NB4 (cell line): ENCODE measurements at regions not wholly inside any gene's neighbourhood (a gene's known extent, or its start where the extent isn't known, plus 50 kb on each side); places are given as distances from the start of the nearest gene placed in this dataset.

Experiments used
- DNase-seq: peaks from one replicate; pipeline ENCODE4 v3.0.0; 2010; ENCODE audit warnings: low read depth
- H3K4me3 ChIP-seq: one replicate; pipeline ENCODE4 v1.5.1; 2011; ENCODE audit warnings: mild to moderate bottlenecking, low read depth, low read length, moderate library complexity
- MYC ChIP-seq: IDR thresholded peaks from 2 replicates; pipeline ENCODE4 v1.6.1; 2011; ENCODE audit warnings: low read depth, low read length
- POLR2A ChIP-seq: IDR thresholded peaks from 2 replicates; pipeline ENCODE4 v1.6.1; 2011; ENCODE audit warnings: mild to moderate bottlenecking; ENCODE audit not compliant: insufficient read length; ENCODE audit errors: extremely low read depth
- TF ChIP-seq, protein P1 (sequence below): IDR thresholded peaks from 2 replicates; pipeline ENCODE4 v1.6.1; 2011; ENCODE audit warnings: low read depth, low read length
- TF ChIP-seq, protein P2 (sequence below): IDR thresholded peaks from one replicate; pipeline ENCODE4 v1.5.1; 2012; ENCODE audit warnings: low read depth, low read length

DNA sequence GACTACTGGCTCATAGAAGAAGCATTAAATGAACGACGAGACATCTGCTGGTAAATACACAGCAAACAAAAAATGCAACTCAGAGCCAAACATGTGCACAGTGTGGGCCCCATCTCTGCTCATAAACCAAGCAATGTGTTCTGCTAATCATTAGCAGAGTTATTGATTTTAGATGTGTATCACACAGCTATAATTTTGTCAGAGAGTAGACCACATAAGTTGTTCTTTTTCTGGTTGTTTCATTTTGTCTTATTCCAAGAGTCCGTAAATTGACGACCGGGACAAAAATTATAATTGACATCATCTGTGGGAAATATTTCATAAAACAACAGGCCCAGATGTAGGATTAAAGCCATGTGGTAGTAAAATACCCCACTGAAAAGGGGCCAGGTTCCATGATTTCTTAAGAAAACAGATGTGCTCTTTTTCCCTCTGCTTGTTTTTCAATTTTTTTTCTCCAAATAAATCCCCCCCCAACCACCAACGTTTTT, 423.6 kb downstream of the HAO1 start:
- no peak overlapping the region for H3K4me3 ChIP-seq
- DNase-seq, result no peak
- TF ChIP-seq POLR2A (no peak), MYC (no peak)
- TF ChIP-seq, protein P1, sequence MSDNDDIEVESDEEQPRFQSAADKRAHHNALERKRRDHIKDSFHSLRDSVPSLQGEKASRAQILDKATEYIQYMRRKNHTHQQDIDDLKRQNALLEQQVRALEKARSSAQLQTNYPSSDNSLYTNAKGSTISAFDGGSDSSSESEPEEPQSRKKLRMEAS, result no peak
- TF ChIP-seq, protein P2, sequence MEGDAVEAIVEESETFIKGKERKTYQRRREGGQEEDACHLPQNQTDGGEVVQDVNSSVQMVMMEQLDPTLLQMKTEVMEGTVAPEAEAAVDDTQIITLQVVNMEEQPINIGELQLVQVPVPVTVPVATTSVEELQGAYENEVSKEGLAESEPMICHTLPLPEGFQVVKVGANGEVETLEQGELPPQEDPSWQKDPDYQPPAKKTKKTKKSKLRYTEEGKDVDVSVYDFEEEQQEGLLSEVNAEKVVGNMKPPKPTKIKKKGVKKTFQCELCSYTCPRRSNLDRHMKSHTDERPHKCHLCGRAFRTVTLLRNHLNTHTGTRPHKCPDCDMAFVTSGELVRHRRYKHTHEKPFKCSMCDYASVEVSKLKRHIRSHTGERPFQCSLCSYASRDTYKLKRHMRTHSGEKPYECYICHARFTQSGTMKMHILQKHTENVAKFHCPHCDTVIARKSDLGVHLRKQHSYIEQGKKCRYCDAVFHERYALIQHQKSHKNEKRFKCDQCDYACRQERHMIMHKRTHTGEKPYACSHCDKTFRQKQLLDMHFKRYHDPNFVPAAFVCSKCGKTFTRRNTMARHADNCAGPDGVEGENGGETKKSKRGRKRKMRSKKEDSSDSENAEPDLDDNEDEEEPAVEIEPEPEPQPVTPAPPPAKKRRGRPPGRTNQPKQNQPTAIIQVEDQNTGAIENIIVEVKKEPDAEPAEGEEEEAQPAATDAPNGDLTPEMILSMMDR, result no peak

DNA sequence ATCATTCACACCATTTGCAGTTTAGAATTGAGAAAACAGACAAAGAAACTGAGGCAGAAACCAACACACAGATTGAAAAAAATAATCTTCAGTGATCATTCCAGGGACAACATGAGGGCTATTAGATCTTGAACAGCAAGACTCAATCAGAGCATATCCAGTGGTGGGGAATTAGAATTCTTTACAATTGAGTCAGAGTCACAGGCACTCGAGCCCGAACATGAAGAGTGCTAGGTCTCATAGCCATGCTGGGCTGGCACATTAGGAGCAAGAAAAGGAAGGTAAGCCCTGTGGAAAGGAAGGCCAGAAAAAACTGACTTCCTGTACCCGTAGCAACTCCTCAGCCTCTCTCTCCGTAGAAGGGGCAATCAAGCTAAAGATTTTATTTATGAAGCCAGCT, 419.9 kb downstream of the HAO1 start:
- TF ChIP-seq POLR2A (no peak), MYC (no peak)
- TF ChIP-seq, protein P2, result no peak
- TF ChIP-seq, protein P1, result no peak
- DNase-seq, result no peak
- H3K4me3 ChIP-seq, result no peak overlapping the region

DNA sequence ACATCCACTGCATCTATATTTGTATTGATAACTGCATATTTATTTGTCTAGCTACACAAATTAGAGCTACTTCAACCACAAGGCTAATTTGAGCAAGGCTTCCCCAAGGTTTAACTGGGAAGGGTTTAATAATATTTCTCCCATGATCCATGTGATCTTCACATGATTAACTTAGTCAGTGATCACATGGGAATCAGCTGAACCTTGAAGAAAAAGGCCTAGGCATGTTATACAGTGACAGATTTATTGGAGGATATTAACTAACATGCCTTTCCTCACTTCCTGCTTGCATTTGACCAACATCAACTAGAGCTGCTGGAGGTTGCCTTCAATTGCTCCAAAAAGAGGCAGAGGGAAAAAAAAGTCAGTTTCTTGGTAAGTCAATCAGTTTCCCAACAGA, 417.0 kb downstream of the HAO1 start:
- no peak overlapping the region for H3K4me3 ChIP-seq
- no peak for DNase-seq
- TF ChIP-seq, protein P2, result no peak
- TF ChIP-seq POLR2A (no peak), MYC (no peak)
- TF ChIP-seq, protein P1, result no peak

DNA sequence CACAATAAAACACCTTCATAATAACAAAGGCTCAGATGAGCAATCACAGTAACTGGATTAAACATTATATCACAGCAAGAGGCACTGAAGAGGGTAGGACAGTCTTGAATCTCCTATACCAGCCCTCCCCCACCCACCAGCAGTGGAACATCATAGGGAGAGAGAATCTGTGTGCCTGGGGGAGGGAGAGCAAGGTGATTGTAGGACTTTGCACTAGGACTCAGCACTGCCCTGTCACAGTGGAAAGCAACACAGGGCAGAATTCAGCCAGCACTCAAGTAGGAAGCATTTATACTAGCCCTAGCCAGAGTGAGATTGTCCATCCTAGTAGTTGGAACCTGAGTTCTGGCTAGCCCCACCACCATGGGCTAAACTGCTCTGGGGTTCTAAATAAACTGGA, 400.2 kb downstream of the HAO1 start:
- DNase-seq, result no peak
- TF ChIP-seq MYC (no peak), POLR2A (no peak)
- TF ChIP-seq, protein P1, result no peak
- TF ChIP-seq, protein P2, result no peak
- no peak overlapping the region for H3K4me3 ChIP-seq

DNA sequence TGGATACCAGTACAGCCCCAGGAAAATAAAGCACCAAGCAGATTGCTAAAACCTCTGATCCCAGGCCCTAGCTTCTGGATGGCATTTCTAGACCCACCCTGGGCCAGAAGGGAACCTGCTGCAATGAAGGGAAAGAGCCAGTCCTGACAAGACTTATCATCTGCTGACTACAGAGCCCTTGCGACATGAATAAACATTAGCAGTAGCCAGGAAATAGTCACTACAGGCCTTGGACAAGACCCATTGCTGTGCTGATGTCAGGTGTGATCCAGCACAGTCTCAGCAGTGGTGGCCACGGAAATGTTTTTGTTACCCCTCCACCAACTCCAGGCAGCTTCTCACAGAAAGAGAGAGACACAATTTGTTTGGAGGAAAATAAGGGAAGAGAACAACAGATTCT, 399.3 kb downstream of the HAO1 start:
- TF ChIP-seq, protein P2, result no peak
- no peak for DNase-seq
- no peak overlapping the region for H3K4me3 ChIP-seq

DNA sequence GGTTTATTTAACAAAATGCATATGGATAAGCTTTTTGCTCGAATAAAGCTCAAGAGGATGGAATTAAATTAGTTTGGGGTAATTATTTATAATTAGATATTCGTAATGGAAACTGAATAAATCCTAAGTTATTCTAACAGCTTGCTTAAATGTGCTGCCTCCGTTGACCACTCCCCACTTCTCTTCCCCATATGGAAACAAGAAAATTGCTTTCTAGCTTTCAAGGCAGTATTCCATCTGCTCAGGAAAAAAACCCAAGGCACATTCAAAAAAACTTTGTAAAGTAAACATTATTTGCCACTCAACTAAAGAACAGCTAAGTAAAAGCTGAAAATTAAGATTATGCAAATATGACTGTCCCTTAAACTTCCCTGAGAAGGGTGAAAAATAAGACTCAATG, 369.2 kb downstream of the HAO1 start:
- H3K4me3 ChIP-seq, result no peak overlapping the region
- TF ChIP-seq MYC (no peak), POLR2A (no peak)
- TF ChIP-seq, protein P1, result no peak
- TF ChIP-seq, protein P2, result no peak
- no peak for DNase-seq
